ENCODE measurements at regions not wholly inside any gene's neighbourhood (a gene's known extent, or its start where the extent isn't known, plus 50 kb on each side); places are given as distances from the start of the nearest gene placed in this dataset.

GRCh38 chr18:23386317-23386716 is 66.8 kb upstream of the RIOK3 start:
- DNase-seq (ENCODE audit: low read depth): no peak

- no peak for DNase-seq (ENCODE audit: low read depth)
Observed at GRCh38 chr18:23387265-23387664, 65.8 kb upstream of the RIOK3 start.

- DNase-seq (ENCODE audit: low read depth): no peak
Observed at GRCh38 chr18:23388357-23388756, 64.7 kb upstream of the RIOK3 start.

- DNase-seq (ENCODE audit: low read depth): no peak
Observed at GRCh38 chr18:23391156-23391555, 61.9 kb upstream of the RIOK3 start.

- DNase-seq (ENCODE audit: low read depth): no peak
Observed at GRCh38 chr18:23397907-23398306, 55.2 kb upstream of the RIOK3 start.

GRCh38 chr18:23398401-23398800 is 54.7 kb upstream of the RIOK3 start:
- DNase-seq (ENCODE audit: low read depth): no peak

- no peak for DNase-seq (ENCODE audit: low read depth)
Observed at GRCh38 chr18:23399067-23399466, 54.0 kb upstream of the RIOK3 start.

- DNase-seq (ENCODE audit: low read depth): no peak
Observed at GRCh38 chr18:23400918-23401317, 52.2 kb upstream of the RIOK3 start.

- DNase-seq (ENCODE audit: low read depth): peak; percentile 83
Observed at GRCh38 chr18:23401400-23402347, 51.4 kb upstream of the RIOK3 start.

Data from renal cortical epithelial cell (primary cell).